Neural cell (in vitro differentiated cells): ENCODE measurements at regions not wholly inside any gene's neighbourhood (a gene's known extent, or its start where the extent isn't known, plus 50 kb on each side); places are given as distances from the start of the nearest gene placed in this dataset.

Source experiments
- H2AFZ ChIP-seq: fragments of 200-600, 300-800 bp; sonication (generic), shearing (Covaris generic); 2 replicates; pipeline ENCODE4 v1.6.0; 2014; ENCODE audit warnings: low read depth, mild to moderate bottlenecking, antibody characterized with exemption, low read length, moderate library complexity
- H3F3A ChIP-seq: fragments of 200-600 bp; shearing (Covaris generic); 2 replicates; pipeline ENCODE4 v1.6.1; 2016; ENCODE audit warnings: mild to moderate bottlenecking, moderate library complexity, mixed read lengths, antibody characterized with exemption, low read length; ENCODE audit not compliant: insufficient read depth, poor library complexity, severe bottlenecking
- H3K27ac ChIP-seq: fragments of 200-600, 300-800 bp; sonication (generic), shearing (Covaris generic); 2 replicates; pipeline ENCODE4 v1.5.1; 2014; ENCODE audit warnings: mild to moderate bottlenecking, low read length, moderate library complexity
- H3K27me3 ChIP-seq: fragments of 300-800, 200-600 bp; sonication (generic), shearing (Covaris generic); 2 replicates; pipeline ENCODE4 v1.6.0; 2014; ENCODE audit warnings: mild to moderate bottlenecking, low read depth, low read length, moderate library complexity; ENCODE audit not compliant: insufficient read depth
- H3K36me3 ChIP-seq: fragments of 300-800, 200-600 bp; sonication (generic), shearing (Covaris generic); 2 replicates; pipeline ENCODE4 v1.5.1; 2014; ENCODE audit warnings: mild to moderate bottlenecking, antibody characterized with exemption, low read length, moderate library complexity; ENCODE audit not compliant: insufficient read depth
- H3K4me2 ChIP-seq: fragments of 300-800, 200-600 bp; sonication (generic), shearing (Covaris generic); 2 replicates; pipeline ENCODE4 v1.6.0; 2014; ENCODE audit warnings: mild to moderate bottlenecking, low read length
- H3K4me3 ChIP-seq: fragments of 300-800, 200-600 bp; sonication (generic), shearing (Covaris generic); 2 replicates; pipeline ENCODE4 v1.5.1; 2014; ENCODE audit warnings: mild to moderate bottlenecking, low read length, moderate library complexity
- H3K79me2 ChIP-seq: fragments of 200-600 bp; shearing (Covaris generic); replicated peaks from 2 replicates; pipeline ENCODE4 v1.6.0; 2014; ENCODE audit warnings: mild to moderate bottlenecking, low read length, moderate library complexity; ENCODE audit not compliant: insufficient read depth
- H3K9ac ChIP-seq: fragments of 300-800, 200-600 bp; sonication (generic), shearing (Covaris generic); 2 replicates; pipeline ENCODE4 v1.6.1; 2016; ENCODE audit warnings: mild to moderate bottlenecking, low read length, mixed read lengths
- H3K9me2 ChIP-seq: fragments of 200-600 bp; shearing (Covaris generic); 2 replicates; pipeline ENCODE4 v1.6.1; 2016; ENCODE audit warnings: mild to moderate bottlenecking, low read length, mixed read lengths; ENCODE audit not compliant: insufficient read depth
- H3K9me3 ChIP-seq: fragments of 200-600, 300-800 bp; sonication (generic), shearing (Covaris generic); 2 replicates; pipeline ENCODE4 v1.6.1; 2016; ENCODE audit warnings: mild to moderate bottlenecking, mixed run types, low read length, moderate library complexity, mixed read lengths
- H4K20me1 ChIP-seq: fragments of 200-600 bp; shearing (Covaris generic); 2 replicates; pipeline ENCODE4 v1.6.1; 2016; ENCODE audit warnings: mild to moderate bottlenecking, mixed run types; ENCODE audit not compliant: insufficient read depth
- CTCF ChIP-seq: fragments of 450-650 bp; IDR thresholded peaks from 2 replicates; pipeline ENCODE4 v1.5.1; 2014; ENCODE audit warnings: antibody characterized with exemption, mild to moderate bottlenecking, moderate library complexity; ENCODE audit not compliant: poor library complexity, severe bottlenecking
- EP300 ChIP-seq: fragments of 450-650 bp; conservative IDR thresholded peaks from 2 replicates; pipeline ENCODE4 v1.6.1; 2014; ENCODE audit warnings: antibody characterized with exemption, mild to moderate bottlenecking, moderate library complexity; ENCODE audit not compliant: poor library complexity, severe bottlenecking
- EZH2 ChIP-seq: fragments of 200-600, 300-800 bp; shearing (Covaris generic), sonication (generic); IDR thresholded peaks from 2 replicates; pipeline ENCODE4 v1.6.1; 2014; ENCODE audit warnings: antibody characterized with exemption, low read length, borderline replicate concordance, mild to moderate bottlenecking; ENCODE audit not compliant: insufficient read depth, poor library complexity, severe bottlenecking
- MXI1 ChIP-seq: fragments of 450-650 bp; conservative IDR thresholded peaks from 2 replicates; pipeline ENCODE4 v1.6.1; 2014; ENCODE audit warnings: antibody characterized with exemption, mild to moderate bottlenecking; ENCODE audit not compliant: poor library complexity, severe bottlenecking
- POLR2AphosphoS5 ChIP-seq: IDR thresholded peaks from 2 replicates; pipeline ENCODE4 v1.6.1; 2012
- RAD21 ChIP-seq: fragments of 450-650 bp; conservative IDR thresholded peaks from 2 replicates; pipeline ENCODE4 v1.6.1; 2014; ENCODE audit warnings: antibody characterized with exemption, mild to moderate bottlenecking, moderate library complexity
- REST ChIP-seq: IDR thresholded peaks from 2 replicates; pipeline ENCODE4 v1.6.1; 2012; ENCODE audit warnings: borderline replicate concordance
- SMC3 ChIP-seq: fragments of 450-650 bp; conservative IDR thresholded peaks from 2 replicates; pipeline ENCODE4 v1.6.1; 2014; ENCODE audit warnings: antibody characterized with exemption, mild to moderate bottlenecking, moderate library complexity; ENCODE audit not compliant: poor library complexity
- TAF1 ChIP-seq: IDR thresholded peaks from 2 replicates; pipeline ENCODE4 v1.6.1; 2012; ENCODE audit warnings: low read depth

- Histone ChIP-seq H3K9me3 (no peaks in the 10 kb centered on the region), H3F3A (no peaks in the 10 kb centered on the region), H4K20me1 (no peaks in the 10 kb centered on the region), H3K27me3 (no peaks in the 10 kb centered on the region), H3K36me3 (no peaks in the 10 kb centered on the region), H3K4me2 (no peak overlapping the region), H3K4me3 (no peak overlapping the region), H3K27ac (no peak overlapping the region), H2AFZ (no peak overlapping the region), H3K9me2 (no peaks in the 10 kb centered on the region), H3K9ac (no peak overlapping the region), H3K79me2 (no peaks in the 10 kb centered on the region)
- TF ChIP-seq EZH2 (no peak), RAD21 (no peak), EP300 (no peak), REST (no peak)
Observed at GRCh38 chr7:28297801-28298459, 114.4 kb upstream of the CREB5 start.

GRCh38 chr7:28298870-28299518 is 113.3 kb upstream of the CREB5 start:
- H3K79me2 ChIP-seq, result no peaks in the 10 kb centered on the region
- H3K9me3 ChIP-seq, result no peaks in the 10 kb centered on the region
- H3F3A ChIP-seq, result no peaks in the 10 kb centered on the region
- H3K4me3 ChIP-seq, result no peak overlapping the region
- no peaks in the 10 kb centered on the region for H3K36me3 ChIP-seq
- H3K27me3 ChIP-seq, result no peaks in the 10 kb centered on the region
- no peak overlapping the region for H3K4me2 ChIP-seq
- no peak for TF ChIP-seq MXI1
- TF ChIP-seq POLR2AphosphoS5, result no peak
- TF ChIP-seq REST, result no peak
- peak; percentile 76 for TF ChIP-seq CTCF
- TF ChIP-seq RAD21, result peak; percentile 80
- peak; percentile 31 for TF ChIP-seq EP300
- peak; percentile 79 for TF ChIP-seq SMC3
- no peak for TF ChIP-seq EZH2
- no peak for TF ChIP-seq TAF1
- no peak overlapping the region for H3K27ac ChIP-seq
- H4K20me1 ChIP-seq, result no peaks in the 10 kb centered on the region
- no peak overlapping the region for H3K9ac ChIP-seq
- H3K9me2 ChIP-seq, result no peaks in the 10 kb centered on the region
- H2AFZ ChIP-seq, result no peak overlapping the region
